ENCODE measurements at regions not wholly inside any gene's neighbourhood (a gene's known extent, or its start where the extent isn't known, plus 50 kb on each side); places are given as distances from the start of the nearest gene placed in this dataset.

GRCh38 chr21:32834211-32834915, 62.8 kb upstream of the PAXBP1 start:
- Histone ChIP-seq H4K20me1 (ENCODE audit: insufficient read depth, low read length) (no peaks in the 10 kb centered on the region), H2AFZ (ENCODE audit: low read depth, low read length) (no peak overlapping the region), H3K9me3 (ENCODE audit: insufficient read depth, low read depth, low read length) (no peaks in the 10 kb centered on the region), H3K9ac (ENCODE audit: low read length) (no peak overlapping the region), H3K79me2 (ENCODE audit: insufficient read depth, low read length) (no peaks in the 10 kb centered on the region), H3K4me2 (ENCODE audit: low read length) (no peak overlapping the region), H3K27me3 (ENCODE audit: insufficient read depth, low read length) (peaks cover 15% of the 10 kb centered on the region), H3K36me3 (ENCODE audit: insufficient read depth, low read length) (no peaks in the 10 kb centered on the region), H3K27ac (ENCODE audit: low read depth, low read length) (no peak overlapping the region), H3K4me1 (ENCODE audit: insufficient read depth, low read length) (no peaks in the 10 kb centered on the region), H3K4me3 (ENCODE audit: insufficient read depth, low read depth, low read length) (no peak overlapping the region)
- Mint-ChIP-seq H3K9me3 (ENCODE audit: unreplicated experiment) (peaks cover 3% of the 10 kb centered on the region), H3K4me3 (ENCODE audit: unreplicated experiment) (no peak overlapping the region), H3K36me3 (ENCODE audit: low read depth, unreplicated experiment) (no peaks in the 10 kb centered on the region), H3K27ac (ENCODE audit: unreplicated experiment) (no peak overlapping the region), H3K4me1 (ENCODE audit: low read depth, unreplicated experiment) (no peaks in the 10 kb centered on the region), H3K27me3 (ENCODE audit: low read depth, unreplicated experiment) (peaks cover 5% of the 10 kb centered on the region)
- FAIRE-seq, result no peak
- no peak for TF ChIP-seq EZH2 (IDR thresholded peaks at IDR 0.05; ENCODE audit: insufficient read depth, low read length)
- TF ChIP-seq, protein P1, sequence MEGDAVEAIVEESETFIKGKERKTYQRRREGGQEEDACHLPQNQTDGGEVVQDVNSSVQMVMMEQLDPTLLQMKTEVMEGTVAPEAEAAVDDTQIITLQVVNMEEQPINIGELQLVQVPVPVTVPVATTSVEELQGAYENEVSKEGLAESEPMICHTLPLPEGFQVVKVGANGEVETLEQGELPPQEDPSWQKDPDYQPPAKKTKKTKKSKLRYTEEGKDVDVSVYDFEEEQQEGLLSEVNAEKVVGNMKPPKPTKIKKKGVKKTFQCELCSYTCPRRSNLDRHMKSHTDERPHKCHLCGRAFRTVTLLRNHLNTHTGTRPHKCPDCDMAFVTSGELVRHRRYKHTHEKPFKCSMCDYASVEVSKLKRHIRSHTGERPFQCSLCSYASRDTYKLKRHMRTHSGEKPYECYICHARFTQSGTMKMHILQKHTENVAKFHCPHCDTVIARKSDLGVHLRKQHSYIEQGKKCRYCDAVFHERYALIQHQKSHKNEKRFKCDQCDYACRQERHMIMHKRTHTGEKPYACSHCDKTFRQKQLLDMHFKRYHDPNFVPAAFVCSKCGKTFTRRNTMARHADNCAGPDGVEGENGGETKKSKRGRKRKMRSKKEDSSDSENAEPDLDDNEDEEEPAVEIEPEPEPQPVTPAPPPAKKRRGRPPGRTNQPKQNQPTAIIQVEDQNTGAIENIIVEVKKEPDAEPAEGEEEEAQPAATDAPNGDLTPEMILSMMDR (IDR thresholded peaks at IDR 0.05; ENCODE audit: insufficient read depth, low read depth, low read length), result no peak
- no peak for DNase-seq (ENCODE audit: low read depth)

DNA sequence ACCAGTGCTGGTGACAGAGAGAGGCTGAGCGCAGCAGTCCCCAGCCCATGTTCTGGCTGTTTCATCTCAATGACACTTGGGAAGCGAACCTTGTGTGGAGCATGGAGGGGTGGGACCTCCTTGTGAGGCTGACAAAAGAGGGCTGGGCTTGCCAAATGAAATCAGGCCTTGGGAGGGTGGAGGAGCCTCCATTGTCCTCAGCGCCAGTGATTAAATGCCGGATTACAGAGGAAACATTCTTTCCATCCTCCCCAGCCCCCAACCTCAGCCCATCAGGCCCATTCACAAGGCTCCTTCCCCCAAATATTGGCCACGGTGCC, 63.3 kb upstream of the PAXBP1 start:
- Histone ChIP-seq H3K27ac (ENCODE audit: low read depth, low read length) (no peak overlapping the region), H3K4me2 (ENCODE audit: low read length) (no peak overlapping the region), H2AFZ (ENCODE audit: low read depth, low read length) (no peak overlapping the region), H3K27me3 (ENCODE audit: insufficient read depth, low read length) (peaks cover 15% of the 10 kb centered on the region), H3K9ac (ENCODE audit: low read length) (no peak overlapping the region), H3K9me3 (ENCODE audit: insufficient read depth, low read depth, low read length) (no peaks in the 10 kb centered on the region), H3K79me2 (ENCODE audit: insufficient read depth, low read length) (no peaks in the 10 kb centered on the region), H3K4me3 (ENCODE audit: insufficient read depth, low read depth, low read length) (no peak overlapping the region), H3K4me1 (ENCODE audit: insufficient read depth, low read length) (no peaks in the 10 kb centered on the region), H3K36me3 (ENCODE audit: insufficient read depth, low read length) (no peaks in the 10 kb centered on the region), H4K20me1 (ENCODE audit: insufficient read depth, low read length) (no peaks in the 10 kb centered on the region)
- Mint-ChIP-seq H3K36me3 (ENCODE audit: low read depth, unreplicated experiment) (no peaks in the 10 kb centered on the region), H3K9me3 (ENCODE audit: unreplicated experiment) (peaks cover 3% of the 10 kb centered on the region), H3K27me3 (ENCODE audit: low read depth, unreplicated experiment) (peaks cover 8% of the 10 kb centered on the region), H3K27ac (ENCODE audit: unreplicated experiment) (no peak overlapping the region), H3K4me3 (ENCODE audit: unreplicated experiment) (no peak overlapping the region), H3K4me1 (ENCODE audit: low read depth, unreplicated experiment) (no peaks in the 10 kb centered on the region)
- DNase-seq (ENCODE audit: low read depth) (no peak), FAIRE-seq (no peak)
- TF ChIP-seq, protein P1 (IDR thresholded peaks at IDR 0.05; ENCODE audit: insufficient read depth, low read depth, low read length), result no peak
- no peak for TF ChIP-seq EZH2 (IDR thresholded peaks at IDR 0.05; ENCODE audit: insufficient read depth, low read length)

DNA sequence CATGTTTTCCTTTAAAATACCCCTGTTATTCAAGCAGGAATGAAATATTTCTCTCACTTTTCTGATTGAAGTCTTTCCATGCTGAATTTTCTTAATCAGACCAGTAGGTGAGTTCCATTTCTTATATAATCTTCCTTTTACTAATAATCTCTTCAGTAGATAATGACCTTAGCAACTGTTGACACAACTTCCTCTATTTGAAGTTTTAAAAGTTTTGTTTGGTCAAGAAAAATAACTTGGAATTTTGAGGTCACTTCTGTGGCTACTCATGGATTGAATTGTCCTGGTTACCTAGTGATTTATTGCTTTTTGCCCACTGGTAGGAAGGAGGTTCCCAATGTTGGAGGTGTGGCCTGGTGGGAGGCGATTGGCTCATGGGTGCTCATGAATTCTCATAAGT, 70.6 kb upstream of the PAXBP1 start:
- Mint-ChIP-seq H3K4me1 (ENCODE audit: low read depth, unreplicated experiment) (peaks cover 7% of the 10 kb centered on the region), H3K27me3 (ENCODE audit: low read depth, unreplicated experiment) (peaks cover 11% of the 10 kb centered on the region), H3K9me3 (ENCODE audit: unreplicated experiment) (peaks cover 4% of the 10 kb centered on the region), H3K4me3 (ENCODE audit: unreplicated experiment) (no peak overlapping the region), H3K27ac (ENCODE audit: unreplicated experiment) (no peak overlapping the region), H3K36me3 (ENCODE audit: low read depth, unreplicated experiment) (no peaks in the 10 kb centered on the region)
- Histone ChIP-seq H2AFZ (ENCODE audit: low read depth, low read length) (no peak overlapping the region), H3K9me3 (ENCODE audit: insufficient read depth, low read depth, low read length) (no peaks in the 10 kb centered on the region), H3K4me2 (ENCODE audit: low read length) (no peak overlapping the region), H3K27ac (ENCODE audit: low read depth, low read length) (no peak overlapping the region), H3K79me2 (ENCODE audit: insufficient read depth, low read length) (no peaks in the 10 kb centered on the region), H3K27me3 (ENCODE audit: insufficient read depth, low read length) (peaks cover 8% of the 10 kb centered on the region), H3K9ac (ENCODE audit: low read length) (no peak overlapping the region), H3K4me1 (ENCODE audit: insufficient read depth, low read length) (peaks cover 8% of the 10 kb centered on the region), H4K20me1 (ENCODE audit: insufficient read depth, low read length) (no peaks in the 10 kb centered on the region), H3K36me3 (ENCODE audit: insufficient read depth, low read length) (no peaks in the 10 kb centered on the region), H3K4me3 (ENCODE audit: insufficient read depth, low read depth, low read length) (no peak overlapping the region)
- DNase-seq (ENCODE audit: low read depth), result no peak
- TF ChIP-seq EZH2 (IDR thresholded peaks at IDR 0.05; ENCODE audit: insufficient read depth, low read length), result no peak
- TF ChIP-seq, protein P1 (IDR thresholded peaks at IDR 0.05; ENCODE audit: insufficient read depth, low read depth, low read length), result no peak
- no peak for FAIRE-seq
